ENCODE measurements at regions not wholly inside any gene's neighbourhood (a gene's known extent, or its start where the extent isn't known, plus 50 kb on each side); places are given as distances from the start of the nearest gene placed in this dataset.

DNA sequence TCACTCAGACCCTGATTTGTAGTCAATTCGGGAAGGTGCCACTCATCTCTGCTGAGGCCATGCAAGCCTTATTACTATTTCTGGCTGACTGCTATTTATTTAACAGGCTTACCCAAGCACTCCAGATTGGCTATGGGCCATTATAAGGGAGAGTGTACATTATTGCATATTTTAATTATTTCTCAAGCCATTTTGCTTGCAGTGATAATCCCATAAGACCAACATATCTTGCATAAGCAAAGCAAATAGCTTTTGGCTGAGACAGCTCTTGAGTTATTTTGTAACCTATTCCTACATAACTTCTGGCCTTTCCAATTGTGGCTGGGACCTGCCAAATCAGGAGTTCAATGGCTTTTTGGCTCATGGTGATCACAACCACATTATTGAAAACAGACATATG, 509.6 kb upstream of the USP15 start:
- H3K79me2 ChIP-seq (ENCODE audit: control insufficient read depth, insufficient read depth, low read length), result no peaks in the 10 kb centered on the region
- H3K4me3 ChIP-seq (ENCODE audit: control insufficient read depth in 2 of 3, extremely low read depth in 1 of 3, insufficient read depth in 2 of 3, low read depth in 1 of 3, low read length in 3 of 3), result no peak overlapping the region
- H3K9me1 ChIP-seq (ENCODE audit: control insufficient read depth, extremely low read depth, insufficient read depth, low read length), result no peaks in the 10 kb centered on the region
- H3K27ac ChIP-seq (ENCODE audit: control insufficient read depth, insufficient read depth, low read length), result no peak overlapping the region
- H2AFZ ChIP-seq (ENCODE audit: control insufficient read depth, low read length), result no peak overlapping the region
- no peak for DNase-seq (ENCODE audit: low read depth, low spot score)
- no peaks in the 10 kb centered on the region for H4K20me1 ChIP-seq (ENCODE audit: control insufficient read depth, extremely low read depth, insufficient read depth, low read length)
- no peaks in the 10 kb centered on the region for H3K9me3 ChIP-seq (ENCODE audit: control insufficient read depth, low read depth, low read length)
- no peak for FAIRE-seq
- H3K9ac ChIP-seq (ENCODE audit: control insufficient read depth, extremely low read depth, insufficient read depth, low read length), result no peak overlapping the region
- no peaks in the 10 kb centered on the region for H3K27me3 ChIP-seq (ENCODE audit: control insufficient read depth, extremely low read depth, insufficient read depth, low read length)
- dilution Hi-C loops (cut with MboI; ENCODE audit: extremely low pct_ligation_motif_present, low sequenced_read_pairs), result no loop called here
- TF ChIP-seq EZH2 (IDR thresholded peaks at IDR 0.05; ENCODE audit: low read length) (no peak), CTCF (optimal IDR thresholded peaks at IDR 0.05 in 1 of 3, IDR thresholded peaks at IDR 0.05 in 1 of 3, conservative IDR thresholded peaks at IDR 0.05 in 1 of 3; ENCODE audit: extremely low read depth in 1 of 3, insufficient read depth in 2 of 3, low read length in 3 of 3) (no peak)
- no peak overlapping the region for H3K4me2 ChIP-seq (ENCODE audit: control insufficient read depth, extremely low read depth, insufficient read depth, low read depth, low read length)
- H3K36me3 ChIP-seq (ENCODE audit: control insufficient read depth in 2 of 2, extremely low read depth in 1 of 2, insufficient read depth in 2 of 2, low read length in 2 of 2), result no peaks in the 10 kb centered on the region
- H3K4me1 ChIP-seq (ENCODE audit: control insufficient read depth, extremely low read depth, insufficient read depth, low read length), result no peaks in the 10 kb centered on the region

DNA sequence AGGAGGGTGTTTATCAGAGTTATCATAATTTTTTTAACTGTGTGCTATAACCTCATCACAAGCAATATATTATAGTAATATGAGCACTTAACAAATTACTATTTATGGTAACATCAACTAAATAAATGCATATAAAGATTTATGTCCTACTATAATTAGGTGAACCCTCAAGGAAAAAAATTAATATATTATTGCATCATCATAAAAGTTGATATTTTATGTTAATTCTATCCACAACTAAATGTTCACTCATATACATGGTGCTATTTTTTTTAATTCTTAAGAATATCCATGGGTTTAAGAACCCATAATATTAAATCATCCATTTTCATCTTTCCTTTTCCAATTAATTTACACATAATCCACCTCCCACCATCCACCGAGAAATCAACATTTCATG, 506.0 kb upstream of the USP15 start:
- no peak for DNase-seq (ENCODE audit: low read depth, low spot score)
- no peak overlapping the region for H3K9ac ChIP-seq (ENCODE audit: control insufficient read depth, extremely low read depth, insufficient read depth, low read length)
- H3K4me1 ChIP-seq (ENCODE audit: control insufficient read depth, extremely low read depth, insufficient read depth, low read length), result no peaks in the 10 kb centered on the region
- H3K4me3 ChIP-seq (ENCODE audit: control insufficient read depth in 2 of 3, extremely low read depth in 1 of 3, insufficient read depth in 2 of 3, low read depth in 1 of 3, low read length in 3 of 3), result no peak overlapping the region
- no peak overlapping the region for H3K27ac ChIP-seq (ENCODE audit: control insufficient read depth, insufficient read depth, low read length)
- no peaks in the 10 kb centered on the region for H4K20me1 ChIP-seq (ENCODE audit: control insufficient read depth, extremely low read depth, insufficient read depth, low read length)
- no peak for TF ChIP-seq CTCF (optimal IDR thresholded peaks at IDR 0.05 in 1 of 3, IDR thresholded peaks at IDR 0.05 in 1 of 3, conservative IDR thresholded peaks at IDR 0.05 in 1 of 3; ENCODE audit: extremely low read depth in 1 of 3, insufficient read depth in 2 of 3, low read length in 3 of 3)
- no peak for TF ChIP-seq EZH2 (IDR thresholded peaks at IDR 0.05; ENCODE audit: low read length)
- no peaks in the 10 kb centered on the region for H3K36me3 ChIP-seq (ENCODE audit: control insufficient read depth in 2 of 2, extremely low read depth in 1 of 2, insufficient read depth in 2 of 2, low read length in 2 of 2)
- no peak for FAIRE-seq
- H3K9me1 ChIP-seq (ENCODE audit: control insufficient read depth, extremely low read depth, insufficient read depth, low read length), result no peaks in the 10 kb centered on the region
- H3K79me2 ChIP-seq (ENCODE audit: control insufficient read depth, insufficient read depth, low read length), result no peaks in the 10 kb centered on the region
- no peak overlapping the region for H2AFZ ChIP-seq (ENCODE audit: control insufficient read depth, low read length)
- no peaks in the 10 kb centered on the region for H3K9me3 ChIP-seq (ENCODE audit: control insufficient read depth, low read depth, low read length)
- H3K4me2 ChIP-seq (ENCODE audit: control insufficient read depth, extremely low read depth, insufficient read depth, low read depth, low read length), result no peak overlapping the region
- H3K27me3 ChIP-seq (ENCODE audit: control insufficient read depth, extremely low read depth, insufficient read depth, low read length), result no peaks in the 10 kb centered on the region
- dilution Hi-C loops (cut with MboI; ENCODE audit: extremely low pct_ligation_motif_present, low sequenced_read_pairs), result no loop called here
